Activated CD8-positive, alpha-beta memory T cell treated with anti-CD3 and anti-CD28 coated beads, Interleukin-2, amount 10 ng/mL, durations not matched to agents 7 days and 5 days (primary cell): ENCODE measurements at regions not wholly inside any gene's neighbourhood (a gene's known extent, or its start where the extent isn't known, plus 50 kb on each side); places are given as distances from the start of the nearest gene placed in this dataset.
"Not testable (repeated sequence)": the region's sequence is repeated elsewhere in the genome, so short reads cannot be mapped to it uniquely, and the experiment has no call there.

Experiments
- ATAC-seq: fragments of 150-1000 bp; cut with Tn5 transposase; one replicate; pipeline ENCODE4 v1.10.0; 2021; ENCODE audit warnings: moderate library complexity
- CTCF ChIA-PET: fragments of 350-600 bp; sonication (Branson Sonifier 250); formaldehyde crosslinking; loops from one replicate; lab custom pipeline; 2021; ENCODE audit warnings: antibody characterized with exemption; lab: Charles Lee
- DNase-seq: peaks from one replicate; pipeline ENCODE4 v3.0.0-alpha.2; 2020
- H3K27ac Mint-ChIP-seq: one replicate; pipeline ENCODE4 v1.8.0; 2021; ENCODE audit warnings: mild to moderate bottlenecking, mixed read lengths
- H3K27me3 Mint-ChIP-seq: one replicate; pipeline ENCODE4 v1.8.0; 2021; ENCODE audit warnings: mixed read lengths
- H3K36me3 Mint-ChIP-seq: one replicate; pipeline ENCODE4 v1.8.0; 2021; ENCODE audit warnings: mild to moderate bottlenecking, mixed read lengths
- H3K4me1 Mint-ChIP-seq: one replicate; pipeline ENCODE4 v1.8.0; 2021; ENCODE audit warnings: mixed read lengths
- H3K4me3 Mint-ChIP-seq: one replicate; pipeline ENCODE4 v1.8.0; 2021; ENCODE audit warnings: mild to moderate bottlenecking, moderate library complexity, mixed read lengths
- H3K9me3 Mint-ChIP-seq: one replicate; pipeline ENCODE4 v1.8.0; 2022; ENCODE audit warnings: low read depth, mixed read lengths

- H3K9me3 Mint-ChIP-seq, H3K36me3 Mint-ChIP-seq, H3K4me1 Mint-ChIP-seq, DNase-seq, CTCF ChIA-PET, H3K27ac Mint-ChIP-seq, H3K4me3 Mint-ChIP-seq, ATAC-seq: not testable (repeated sequence)
- H3K27me3 Mint-ChIP-seq = peaks cover 31% of the 10 kb centered on the region
Measured at GRCh38 chr15:98550363-98550762, 98.0 kb upstream of the IGF1R start.

GRCh38 chr15:98551936-98552562 lies 96.3 kb upstream of the IGF1R start:
- H3K27me3 Mint-ChIP-seq = peaks cover 24% of the 10 kb centered on the region
- CTCF ChIA-PET = no interaction called here
- no peak for DNase-seq

GRCh38 chr15:98554272-98555172 lies 93.8 kb upstream of the IGF1R start:
- Mint-ChIP-seq H3K27me3 (peaks cover 2% of the 10 kb centered on the region), H3K9me3 (peaks cover 3% of the 10 kb centered on the region), H3K4me3 (no peak overlapping the region), H3K36me3 (no peaks in the 10 kb centered on the region), H3K27ac (no peak overlapping the region), H3K4me1 (no peaks in the 10 kb centered on the region)
- DNase-seq (no peak), ATAC-seq (no peak)
- CTCF ChIA-PET = no interaction called here

More at GRCh38 chr15:98551936-98552562, 96.3 kb upstream of the IGF1R start:
- peaks cover 5% of the 10 kb centered on the region for H3K4me1 Mint-ChIP-seq
- no peak overlapping the region for H3K4me3 Mint-ChIP-seq
- no peak overlapping the region for H3K27ac Mint-ChIP-seq
- H3K36me3 Mint-ChIP-seq = no peaks in the 10 kb centered on the region
- peaks cover 3% of the 10 kb centered on the region for H3K9me3 Mint-ChIP-seq
- no peak for ATAC-seq

GRCh38 chr15:98555173-98555515 lies 93.2 kb upstream of the IGF1R start:
- DNase-seq (no peak), ATAC-seq (no peak)
- Mint-ChIP-seq H3K36me3 (no peaks in the 10 kb centered on the region), H3K4me3 (no peak overlapping the region), H3K9me3 (peaks cover 3% of the 10 kb centered on the region), H3K27me3 (peaks cover 2% of the 10 kb centered on the region), H3K27ac (no peak overlapping the region), H3K4me1 (no peaks in the 10 kb centered on the region)
- CTCF ChIA-PET = no interaction called here

- H3K9me3 Mint-ChIP-seq = no peaks in the 10 kb centered on the region
- no peaks in the 10 kb centered on the region for H3K27me3 Mint-ChIP-seq
- H3K27ac Mint-ChIP-seq = no peak overlapping the region
- H3K36me3 Mint-ChIP-seq = no peaks in the 10 kb centered on the region
- CTCF ChIA-PET = no interaction called here
- H3K4me3 Mint-ChIP-seq = no peak overlapping the region
- no peaks in the 10 kb centered on the region for H3K4me1 Mint-ChIP-seq
- DNase-seq (no peak), ATAC-seq (no peak)
Measured at GRCh38 chr15:98556321-98556720, 92.0 kb upstream of the IGF1R start.

- CTCF ChIA-PET = no interaction called here
- Mint-ChIP-seq H3K4me3 (no peak overlapping the region), H3K27ac (no peak overlapping the region), H3K36me3 (no peaks in the 10 kb centered on the region), H3K4me1 (no peaks in the 10 kb centered on the region), H3K9me3 (no peaks in the 10 kb centered on the region), H3K27me3 (no peaks in the 10 kb centered on the region)
- no peak for ATAC-seq
- DNase-seq = no peak
Measured at GRCh38 chr15:98560338-98560737, 88.0 kb upstream of the IGF1R start.

GRCh38 chr15:98561169-98561941 lies 87.0 kb upstream of the IGF1R start:
- no peak overlapping the region for H3K4me3 Mint-ChIP-seq
- H3K36me3 Mint-ChIP-seq = no peaks in the 10 kb centered on the region
- no peaks in the 10 kb centered on the region for H3K4me1 Mint-ChIP-seq
- no peak overlapping the region for H3K27ac Mint-ChIP-seq
- no peak for DNase-seq
- H3K9me3 Mint-ChIP-seq = no peaks in the 10 kb centered on the region
- H3K27me3 Mint-ChIP-seq = no peaks in the 10 kb centered on the region
- CTCF ChIA-PET = no interaction called here
- ATAC-seq = no peak

- no peak overlapping the region for H3K27ac Mint-ChIP-seq
- CTCF ChIA-PET = interaction anchor here (1.0 kb wide), 1 partner anchor 19 kb away, joined by 3 read pairs; no protein-coding TSS in a partner anchor
- H3K27me3 Mint-ChIP-seq = no peaks in the 10 kb centered on the region
- H3K4me3 Mint-ChIP-seq = no peak overlapping the region
- ATAC-seq = no peak
- DNase-seq = no peak
- no peaks in the 10 kb centered on the region for H3K9me3 Mint-ChIP-seq
- no peaks in the 10 kb centered on the region for H3K36me3 Mint-ChIP-seq
- no peaks in the 10 kb centered on the region for H3K4me1 Mint-ChIP-seq
Measured at GRCh38 chr15:98562331-98562937, 85.9 kb upstream of the IGF1R start.

GRCh38 chr15:98565566-98565965 lies 82.8 kb upstream of the IGF1R start:
- no peak overlapping the region for H3K27ac Mint-ChIP-seq
- CTCF ChIA-PET = no interaction called here
- ATAC-seq = no peak
- H3K4me3 Mint-ChIP-seq = no peak overlapping the region
- H3K27me3 Mint-ChIP-seq = no peaks in the 10 kb centered on the region
- no peaks in the 10 kb centered on the region for H3K36me3 Mint-ChIP-seq
- no peak for DNase-seq
- H3K9me3 Mint-ChIP-seq = no peaks in the 10 kb centered on the region
- H3K4me1 Mint-ChIP-seq = no peaks in the 10 kb centered on the region

GRCh38 chr15:98567951-98568350 lies 80.4 kb upstream of the IGF1R start:
- ATAC-seq = no peak
- H3K36me3 Mint-ChIP-seq = no peaks in the 10 kb centered on the region
- DNase-seq = no peak
- CTCF ChIA-PET = interaction anchor here (1.3 kb wide), 1 partner anchor 20 kb away, joined by 3 read pairs; no protein-coding TSS in a partner anchor
- no peaks in the 10 kb centered on the region for H3K4me1 Mint-ChIP-seq
- H3K27me3 Mint-ChIP-seq = no peaks in the 10 kb centered on the region
- no peak overlapping the region for H3K27ac Mint-ChIP-seq
- H3K4me3 Mint-ChIP-seq = no peak overlapping the region
- no peaks in the 10 kb centered on the region for H3K9me3 Mint-ChIP-seq

- DNase-seq (no peak), ATAC-seq (no peak)
- H3K27ac Mint-ChIP-seq = no peak overlapping the region
- no peaks in the 10 kb centered on the region for H3K36me3 Mint-ChIP-seq
- no peak overlapping the region for H3K4me3 Mint-ChIP-seq
- H3K4me1 Mint-ChIP-seq = no peaks in the 10 kb centered on the region
- CTCF ChIA-PET = interaction anchor here (0.7 kb wide), 1 partner anchor 21 kb away, joined by 3 read pairs; no protein-coding TSS in a partner anchor
- H3K27me3 Mint-ChIP-seq = no peaks in the 10 kb centered on the region
- H3K9me3 Mint-ChIP-seq = no peaks in the 10 kb centered on the region
Measured at GRCh38 chr15:98568382-98569017, 79.8 kb upstream of the IGF1R start.

GRCh38 chr15:98570119-98570518 lies 78.2 kb upstream of the IGF1R start:
- Mint-ChIP-seq H3K4me1 (no peaks in the 10 kb centered on the region), H3K27me3 (no peaks in the 10 kb centered on the region), H3K9me3 (no peaks in the 10 kb centered on the region), H3K36me3 (no peaks in the 10 kb centered on the region), H3K4me3 (no peak overlapping the region), H3K27ac (no peak overlapping the region)
- DNase-seq = no peak
- ATAC-seq = no peak
- CTCF ChIA-PET = no interaction called here

GRCh38 chr15:98580572-98580971 lies 67.8 kb upstream of the IGF1R start:
- H3K4me3 Mint-ChIP-seq = no peak overlapping the region
- no peaks in the 10 kb centered on the region for H3K36me3 Mint-ChIP-seq
- H3K9me3 Mint-ChIP-seq = no peaks in the 10 kb centered on the region
- ATAC-seq = no peak
- peaks cover 26% of the 10 kb centered on the region for H3K27me3 Mint-ChIP-seq
- no peak for DNase-seq
- H3K4me1 Mint-ChIP-seq = no peaks in the 10 kb centered on the region
- CTCF ChIA-PET = no interaction called here
- H3K27ac Mint-ChIP-seq = no peak overlapping the region
